HG03378 (cell line): ENCODE measurements at regions not wholly inside any gene's neighbourhood (a gene's known extent, or its start where the extent isn't known, plus 50 kb on each side); places are given as distances from the start of the nearest gene placed in this dataset.

ENCODE experiments used
- ATAC-seq: cut with Tn5 transposase; IDR thresholded peaks from one replicate; pipeline ENCODE4 v1.9.1; 2021; ENCODE audit warnings: mild to moderate bottlenecking, moderate library complexity; ENCODE audit not compliant: unreplicated experiment

- ATAC-seq = no peak
Measured at GRCh38 chr3:72336114-72336651, 512.1 kb downstream of the SHQ1 start.

GRCh38 chr3:72335458-72336095 is 512.7 kb downstream of the SHQ1 start:
- no peak for ATAC-seq

GRCh38 chr3:72334681-72335457 is 513.4 kb downstream of the SHQ1 start:
- ATAC-seq = no peak

- no peak for ATAC-seq
Measured at GRCh38 chr3:72332689-72333088, 515.6 kb downstream of the SHQ1 start.

GRCh38 chr3:72332036-72332435 is 516.2 kb downstream of the SHQ1 start:
- no peak for ATAC-seq

- no peak for ATAC-seq
Measured at GRCh38 chr3:72331076-72331475, 517.2 kb downstream of the SHQ1 start.

- no peak for ATAC-seq
Measured at GRCh38 chr3:72329354-72329753, 518.9 kb downstream of the SHQ1 start.

GRCh38 chr3:72328755-72329277 is 519.4 kb downstream of the SHQ1 start:
- ATAC-seq = no peak

- ATAC-seq = no peak
Measured at GRCh38 chr3:72327008-72327407, 521.2 kb downstream of the SHQ1 start.

GRCh38 chr3:72324253-72324811 is 523.9 kb downstream of the SHQ1 start:
- no peak for ATAC-seq

- ATAC-seq = no peak
Measured at GRCh38 chr3:72323773-72324172, 524.5 kb downstream of the SHQ1 start.

- no peak for ATAC-seq
Measured at GRCh38 chr3:72322264-72322976, 525.8 kb downstream of the SHQ1 start.

- ATAC-seq = no peak
Measured at GRCh38 chr3:72320955-72321303, 527.3 kb downstream of the SHQ1 start.

- ATAC-seq = no peak
Measured at GRCh38 chr3:72320095-72320954, 527.9 kb downstream of the SHQ1 start.

- no peak for ATAC-seq
Measured at GRCh38 chr3:72319194-72320094, 528.8 kb downstream of the SHQ1 start.

GRCh38 chr3:72318504-72319193 is 529.6 kb downstream of the SHQ1 start:
- ATAC-seq = no peak

- no peak for ATAC-seq
Measured at GRCh38 chr3:72317491-72317890, 530.8 kb downstream of the SHQ1 start.

GRCh38 chr3:72316501-72317279 is 531.6 kb downstream of the SHQ1 start:
- no peak for ATAC-seq
